ENCODE measurements at regions not wholly inside any gene's neighbourhood (a gene's known extent, or its start where the extent isn't known, plus 50 kb on each side); places are given as distances from the start of the nearest gene placed in this dataset.

GRCh38 chr1:191016765-191017164, 539.1 kb upstream of the BRINP3 start:
- TF ChIP-seq CTCF (IDR thresholded peaks at IDR 0.05) (no peak), EP300 (IDR thresholded peaks at IDR 0.05) (no peak), POLR2A (IDR thresholded peaks at IDR 0.05) (no peak)

All from suprapubic skin (tissue), 3 donors.